ENCODE measurements at regions not wholly inside any gene's neighbourhood (a gene's known extent, or its start where the extent isn't known, plus 50 kb on each side); places are given as distances from the start of the nearest gene placed in this dataset.
"Not testable (repeated sequence)": the region's sequence is repeated elsewhere in the genome, so short reads cannot be mapped to it uniquely, and the experiment has no call there.

GRCh38 chr5:62168506-62169281 lies 137.3 kb upstream of the KIF2A start:
- Mint-ChIP-seq H3K4me3 (no peak overlapping the region), H3K4me1 (no peaks in the 10 kb centered on the region), H3K27me3 (peaks cover 0 to 6% of the 10 kb centered on the region in 2 donors), H3K36me3 (no peaks in the 10 kb centered on the region), H3K27ac (no peak overlapping the region), H3K9me3 (no peaks in the 10 kb centered on the region)
- DNase-seq: no peak
- no peak for ATAC-seq (replicated peaks)

DNA sequence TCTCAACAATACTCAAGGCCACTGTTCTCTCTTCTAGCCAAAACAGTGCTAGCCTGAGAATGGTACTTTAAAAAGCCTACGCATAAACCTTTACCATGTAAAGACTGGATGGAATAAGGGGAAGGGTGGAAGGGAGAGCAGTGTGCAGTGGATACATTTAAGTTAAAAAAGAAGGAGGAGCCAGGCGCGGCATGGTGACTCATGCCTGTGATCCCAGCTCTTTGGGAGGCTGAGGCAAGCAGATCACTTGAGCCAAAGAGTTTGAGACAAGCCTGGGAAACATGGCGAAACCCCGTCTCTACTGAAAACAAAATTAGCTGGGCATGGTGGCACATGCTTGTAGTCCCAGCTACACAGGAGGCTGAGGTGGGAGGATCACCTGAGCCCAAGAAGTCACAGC lies 127.7 kb upstream of the KIF2A start:
- no peak overlapping the region for H3K4me3 Mint-ChIP-seq
- ATAC-seq (replicated peaks) (no peak), DNase-seq (no peak)
- H3K27me3 Mint-ChIP-seq: peaks cover 6 to 12% of the 10 kb centered on the region in 2 donors
- no peaks in the 10 kb centered on the region for H3K36me3 Mint-ChIP-seq
- H3K9me3 Mint-ChIP-seq: no peaks in the 10 kb centered on the region
- no peak overlapping the region for H3K27ac Mint-ChIP-seq
- H3K4me1 Mint-ChIP-seq: no peaks in the 10 kb centered on the region

- DNase-seq (no peak), ATAC-seq (replicated peaks) (no peak)
- H3K27me3 Mint-ChIP-seq: peaks cover 7 to 10% of the 10 kb centered on the region in 2 donors
- no peaks in the 10 kb centered on the region for H3K4me1 Mint-ChIP-seq
- no peaks in the 10 kb centered on the region for H3K9me3 Mint-ChIP-seq
- H3K4me3 Mint-ChIP-seq: no peak overlapping the region
- H3K27ac Mint-ChIP-seq: no peak overlapping the region
- H3K36me3 Mint-ChIP-seq: no peaks in the 10 kb centered on the region
Observed at GRCh38 chr5:62182802-62183201, 123.2 kb upstream of the KIF2A start.

GRCh38 chr5:62183727-62184126 lies 122.3 kb upstream of the KIF2A start:
- ATAC-seq (replicated peaks) (no peak), DNase-seq (no peak)
- Mint-ChIP-seq H3K9me3 (no peaks in the 10 kb centered on the region), H3K27ac (no peak overlapping the region), H3K27me3 (peaks cover under 1 to 4% of the 10 kb centered on the region in 2 donors), H3K36me3 (no peaks in the 10 kb centered on the region), H3K4me1 (no peaks in the 10 kb centered on the region), H3K4me3 (no peak overlapping the region)

- Mint-ChIP-seq H3K4me3 (no peak overlapping the region), H3K27me3 (peaks cover 0 to 4% of the 10 kb centered on the region in 2 donors), H3K36me3 (no peaks in the 10 kb centered on the region), H3K4me1 (no peaks in the 10 kb centered on the region), H3K27ac (no peak overlapping the region), H3K9me3 (no peaks in the 10 kb centered on the region)
- DNase-seq: no peak
- ATAC-seq (replicated peaks): no peak
Observed at GRCh38 chr5:62184444-62184843, 121.6 kb upstream of the KIF2A start.

GRCh38 chr5:62190173-62190572 lies 115.8 kb upstream of the KIF2A start:
- no peak for DNase-seq
- peaks cover 4 to 15% of the 10 kb centered on the region in 2 donors for H3K27me3 Mint-ChIP-seq
- no peak overlapping the region for H3K27ac Mint-ChIP-seq
- H3K36me3 Mint-ChIP-seq: no peaks in the 10 kb centered on the region
- no peak for ATAC-seq (replicated peaks)
- H3K9me3 Mint-ChIP-seq: peaks cover 16 to 20% of the 10 kb centered on the region in 2 donors
- no peaks in the 10 kb centered on the region for H3K4me1 Mint-ChIP-seq
- no peak overlapping the region for H3K4me3 Mint-ChIP-seq

GRCh38 chr5:62190931-62191330 lies 115.1 kb upstream of the KIF2A start:
- Mint-ChIP-seq H3K4me3 (no peak overlapping the region), H3K36me3 (no peaks in the 10 kb centered on the region), H3K4me1 (no peaks in the 10 kb centered on the region), H3K9me3 (peaks cover 16 to 20% of the 10 kb centered on the region in 2 donors), H3K27ac (no peak overlapping the region), H3K27me3 (peaks cover 4 to 15% of the 10 kb centered on the region in 2 donors)
- DNase-seq (no peak), ATAC-seq (replicated peaks) (no peak)

DNA sequence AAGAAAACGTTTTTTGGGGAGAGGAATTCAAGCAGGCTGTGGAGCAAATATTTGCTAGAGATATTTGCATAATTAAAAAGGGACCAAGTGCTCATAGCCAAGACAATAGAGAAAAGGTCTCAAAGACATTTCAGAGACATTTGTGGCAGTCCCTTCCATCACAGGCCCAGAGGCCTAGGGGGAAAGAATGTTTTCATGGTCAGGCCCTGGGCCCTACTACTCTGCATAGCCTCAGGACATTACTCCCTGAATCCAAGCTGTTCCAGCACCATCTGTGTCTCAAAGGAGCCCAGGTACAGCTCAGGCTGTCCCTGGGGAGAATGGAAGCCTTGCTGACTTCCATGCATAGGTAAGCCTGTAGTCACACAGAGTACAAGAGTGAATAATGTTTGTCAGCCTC lies 113.0 kb upstream of the KIF2A start:
- H3K9me3 Mint-ChIP-seq: peaks cover 16 to 20% of the 10 kb centered on the region in 2 donors
- no peak overlapping the region for H3K27ac Mint-ChIP-seq
- no peak overlapping the region for H3K4me3 Mint-ChIP-seq
- no peaks in the 10 kb centered on the region for H3K36me3 Mint-ChIP-seq
- H3K27me3 Mint-ChIP-seq: peaks cover 10 to 23% of the 10 kb centered on the region in 2 donors
- DNase-seq (no peak), ATAC-seq (replicated peaks) (no peak)
- H3K4me1 Mint-ChIP-seq: no peaks in the 10 kb centered on the region

DNA sequence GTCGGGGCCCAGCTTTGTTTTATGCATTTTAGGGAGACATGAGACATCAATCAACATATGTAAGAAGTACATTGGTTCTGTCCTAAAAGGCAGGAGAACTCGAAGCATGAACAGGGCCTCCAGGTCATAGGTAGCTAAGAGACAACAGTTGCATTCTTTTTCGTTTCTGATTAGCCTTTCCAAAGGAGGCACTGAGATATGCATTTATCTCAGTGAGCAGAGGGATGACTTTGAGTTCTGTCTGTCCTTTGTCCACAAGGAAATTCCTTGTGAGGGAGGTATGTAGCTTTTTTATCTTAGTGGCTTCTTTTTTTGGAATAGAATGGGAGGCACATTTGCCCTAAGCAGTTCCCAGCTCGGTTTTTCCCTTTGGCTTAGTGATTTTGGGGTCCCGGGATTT lies 109.5 kb upstream of the KIF2A start:
- not testable (repeated sequence) for H3K27ac Mint-ChIP-seq; ATAC-seq (replicated peaks); H3K4me1 Mint-ChIP-seq; H3K4me3 Mint-ChIP-seq; H3K36me3 Mint-ChIP-seq; DNase-seq
- Mint-ChIP-seq H3K27me3 (peaks cover 16 to 31% of the 10 kb centered on the region in 2 donors), H3K9me3 (peaks cover 14 to 20% of the 10 kb centered on the region in 2 donors)

- Mint-ChIP-seq H3K27me3 (peaks cover 16 to 28% of the 10 kb centered on the region in 2 donors), H3K36me3 (no peaks in the 10 kb centered on the region), H3K9me3 (peaks cover 7 to 13% of the 10 kb centered on the region in 2 donors), H3K27ac (no peak overlapping the region), H3K4me3 (no peak overlapping the region), H3K4me1 (no peaks in the 10 kb centered on the region)
- ATAC-seq (replicated peaks) (no peak), DNase-seq (no peak)
Observed at GRCh38 chr5:62197697-62198096, 108.3 kb upstream of the KIF2A start.

- no peak overlapping the region for H3K4me3 Mint-ChIP-seq
Observed at GRCh38 chr5:62198421-62198820, 107.6 kb upstream of the KIF2A start.

DNA sequence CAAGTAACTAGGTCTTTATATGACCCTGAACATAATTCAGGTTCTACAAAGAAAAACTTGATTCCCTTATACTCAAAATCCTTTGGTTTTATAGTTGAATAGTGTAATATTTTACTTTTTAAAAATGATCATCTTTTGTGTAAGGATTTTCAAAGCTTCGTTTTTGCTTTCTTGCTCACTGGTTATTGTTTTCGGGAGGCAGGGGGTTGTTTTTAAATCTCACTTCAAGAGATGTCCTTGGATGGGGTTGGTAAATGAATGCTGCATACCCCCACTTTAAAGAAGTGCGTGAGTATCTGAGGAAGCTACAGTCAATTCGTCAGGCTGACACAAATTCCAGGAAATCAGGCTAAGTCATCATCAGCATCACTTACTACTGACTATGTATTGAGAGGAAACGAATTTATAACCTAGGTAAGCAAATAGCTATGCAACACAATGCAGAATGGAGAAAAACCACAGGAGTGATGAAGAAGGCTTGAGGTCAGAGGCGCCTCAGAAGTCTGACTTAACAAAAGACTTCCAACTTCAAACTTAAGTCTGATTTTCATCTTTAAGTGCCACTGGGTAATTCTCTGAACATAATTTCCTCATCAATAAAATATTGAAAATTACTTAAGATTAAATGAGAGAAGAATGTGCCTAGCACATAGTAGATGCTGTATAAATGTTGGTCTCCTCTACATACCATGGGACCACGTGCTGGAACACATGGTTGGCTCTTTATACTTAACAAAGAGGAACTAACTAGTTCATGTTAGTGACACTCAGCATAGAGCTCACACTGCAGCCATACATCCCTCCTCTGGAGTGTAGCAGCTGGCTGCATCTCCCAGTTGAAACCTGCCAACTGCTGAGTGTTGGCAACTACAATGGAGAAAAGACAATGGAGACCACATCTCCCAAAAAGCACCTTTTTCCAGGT lies 106.0 kb upstream of the KIF2A start:
- no peaks in the 10 kb centered on the region for H3K36me3 Mint-ChIP-seq
- no peaks in the 10 kb centered on the region for H3K9me3 Mint-ChIP-seq
- no peak overlapping the region for H3K4me3 Mint-ChIP-seq
- DNase-seq: no peak
- H3K27ac Mint-ChIP-seq: no peak overlapping the region
- H3K4me1 Mint-ChIP-seq: no peaks in the 10 kb centered on the region
- peaks cover 23 to 24% of the 10 kb centered on the region in 2 donors for H3K27me3 Mint-ChIP-seq
- peak in 1 of 2 donors; percentile 31 for ATAC-seq (replicated peaks)

More at GRCh38 chr5:62198421-62198820, 107.6 kb upstream of the KIF2A start:
- no peak for DNase-seq
- no peaks in the 10 kb centered on the region for H3K4me1 Mint-ChIP-seq
- ATAC-seq (replicated peaks): no peak
- no peaks in the 10 kb centered on the region for H3K36me3 Mint-ChIP-seq
- no peak overlapping the region for H3K27ac Mint-ChIP-seq
- peaks cover 4 to 8% of the 10 kb centered on the region in 2 donors for H3K9me3 Mint-ChIP-seq
- peaks cover 16 to 22% of the 10 kb centered on the region in 2 donors for H3K27me3 Mint-ChIP-seq

DNA sequence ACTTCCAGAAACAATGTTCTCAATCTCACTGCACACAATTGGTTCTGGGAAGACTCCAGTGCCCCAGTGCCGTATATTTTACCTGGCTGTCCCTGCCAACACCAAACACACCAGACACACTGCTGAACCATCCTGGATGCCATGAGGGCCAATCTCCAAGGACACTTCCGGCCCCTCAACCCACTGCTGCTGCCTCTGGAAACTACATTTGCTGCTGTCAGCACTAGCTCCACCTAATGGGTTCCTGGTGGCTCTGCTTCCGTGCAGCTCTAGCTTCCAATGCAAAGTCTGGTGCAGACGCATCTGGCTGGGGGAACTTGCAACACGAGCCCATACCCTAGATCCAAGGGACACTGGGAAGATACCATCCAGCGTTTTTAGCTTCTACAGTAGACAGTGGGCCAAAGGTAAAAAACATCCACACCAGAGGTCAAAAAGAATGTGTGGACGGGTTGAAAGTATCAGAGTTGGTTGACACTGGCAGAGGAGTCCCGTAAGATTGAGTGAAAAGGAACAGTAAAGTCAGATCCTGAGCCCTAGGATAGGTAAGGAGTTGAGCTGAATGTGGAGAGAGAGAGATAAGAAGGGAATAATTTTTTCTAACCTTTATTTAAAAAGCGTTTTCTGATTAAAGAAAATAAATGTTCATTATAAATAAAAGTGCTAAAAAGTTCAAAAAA lies 99.7 kb upstream of the KIF2A start:
- no peaks in the 10 kb centered on the region for H3K4me1 Mint-ChIP-seq
- no peak for ATAC-seq (replicated peaks)
- H3K36me3 Mint-ChIP-seq: no peaks in the 10 kb centered on the region
- peaks cover 15 to 22% of the 10 kb centered on the region in 2 donors for H3K27me3 Mint-ChIP-seq
- DNase-seq: no peak
- H3K27ac Mint-ChIP-seq: no peak overlapping the region
- H3K9me3 Mint-ChIP-seq: no peaks in the 10 kb centered on the region
- no peak overlapping the region for H3K4me3 Mint-ChIP-seq

DNA sequence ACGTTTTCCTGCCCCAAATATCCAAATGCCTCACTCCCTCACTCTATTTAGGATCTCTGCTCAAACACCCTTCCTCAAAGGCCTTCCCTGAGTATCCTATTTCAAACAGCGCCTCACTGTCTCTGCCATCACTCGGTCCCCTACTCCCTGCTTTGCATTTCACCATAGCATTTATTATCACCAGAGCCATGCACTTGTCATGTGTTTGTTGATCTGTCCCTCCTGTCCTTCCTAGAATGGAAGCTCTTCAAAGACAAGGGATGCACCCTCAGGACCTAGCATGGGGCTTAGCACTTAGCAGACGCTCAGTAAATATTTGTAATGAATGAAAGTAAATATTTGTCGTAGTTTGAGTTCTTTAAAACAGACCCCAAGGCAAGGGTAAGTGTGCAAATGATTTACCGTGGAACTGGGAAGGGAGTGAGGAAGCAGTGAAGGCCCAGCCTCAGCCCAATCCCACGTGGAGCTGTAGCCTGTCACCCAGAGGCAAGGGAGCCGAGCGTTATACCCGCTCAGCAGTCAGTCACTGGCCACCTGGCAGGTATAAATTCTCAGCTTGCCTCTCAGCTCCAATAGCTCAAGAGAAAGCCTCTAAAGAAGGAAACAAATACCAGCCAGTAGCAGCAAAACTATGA lies 97.7 kb upstream of the KIF2A start:
- H3K36me3 Mint-ChIP-seq: no peaks in the 10 kb centered on the region
- no peak overlapping the region for H3K4me3 Mint-ChIP-seq
- no peaks in the 10 kb centered on the region for H3K9me3 Mint-ChIP-seq
- H3K4me1 Mint-ChIP-seq: no peaks in the 10 kb centered on the region
- no peak for ATAC-seq (replicated peaks)
- no peak for DNase-seq
- H3K27me3 Mint-ChIP-seq: peaks cover 18 to 22% of the 10 kb centered on the region in 2 donors
- no peak overlapping the region for H3K27ac Mint-ChIP-seq
